ENCODE measurements at regions not wholly inside any gene's neighbourhood (a gene's known extent, or its start where the extent isn't known, plus 50 kb on each side); places are given as distances from the start of the nearest gene placed in this dataset.

- TF ChIP-seq CBFB (CRISPR knock-in tag; IDR thresholded peaks at IDR 0.05): no peak
- TF ChIP-seq ZNF816 (CRISPR knock-in tag; IDR thresholded peaks at IDR 0.05; ENCODE audit: borderline replicate concordance): no peak
- no peak for TF ChIP-seq BRD4 (CRISPR knock-in tag; IDR thresholded peaks at IDR 0.05)
- no peak for TF ChIP-seq SMC3 (IDR thresholded peaks at IDR 0.05; ENCODE audit: low read length)
- no peak for TF ChIP-seq MAFF (IDR thresholded peaks at IDR 0.05; ENCODE audit: low read depth, low read length)
- TF ChIP-seq ZNF747 (CRISPR knock-in tag; IDR thresholded peaks at IDR 0.05; ENCODE audit: borderline replicate concordance): no peak
- no peak for TF ChIP-seq ZNF879 (CRISPR knock-in tag; IDR thresholded peaks at IDR 0.05)
- TF ChIP-seq, protein P1, sequence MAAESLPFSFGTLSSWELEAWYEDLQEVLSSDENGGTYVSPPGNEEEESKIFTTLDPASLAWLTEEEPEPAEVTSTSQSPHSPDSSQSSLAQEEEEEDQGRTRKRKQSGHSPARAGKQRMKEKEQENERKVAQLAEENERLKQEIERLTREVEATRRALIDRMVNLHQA (CRISPR knock-in tag; IDR thresholded peaks at IDR 0.05): no peak
- no peak for TF ChIP-seq POLR2AphosphoS5 (IDR thresholded peaks at IDR 0.05; ENCODE audit: low read depth, low read length)
- peak; percentile 80 for TF ChIP-seq ZNF883 (CRISPR knock-in tag; IDR thresholded peaks at IDR 0.05; ENCODE audit: not compliant biosample characterization)
- TF ChIP-seq, protein P2, sequence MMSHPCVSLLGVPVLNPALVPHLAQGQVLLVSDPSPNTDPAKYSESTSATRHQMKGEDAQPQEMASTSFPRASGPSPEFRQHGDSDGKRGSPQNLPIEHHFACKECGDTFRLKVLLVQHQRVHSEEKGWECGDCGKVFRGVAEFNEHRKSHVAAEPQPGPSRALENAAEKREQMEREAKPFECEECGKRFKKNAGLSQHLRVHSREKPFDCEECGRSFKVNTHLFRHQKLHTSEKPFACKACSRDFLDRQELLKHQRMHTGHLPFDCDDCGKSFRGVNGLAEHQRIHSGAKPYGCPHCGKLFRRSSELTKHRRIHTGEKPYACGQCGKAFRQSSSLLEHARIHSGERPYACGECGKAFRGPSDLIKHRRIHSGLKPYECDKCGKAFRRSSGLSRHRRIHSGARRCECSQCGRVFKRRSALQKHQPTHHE (CRISPR knock-in tag; IDR thresholded peaks at IDR 0.05; ENCODE audit: borderline replicate concordance): no peak
- no peak for TF ChIP-seq GABPA (IDR thresholded peaks at IDR 0.05; ENCODE audit: low read depth, low read length)
- no peak for TF ChIP-seq GABPA (CRISPR knock-in tag; IDR thresholded peaks at IDR 0.05; ENCODE audit: low read depth)
- 0 out of 2 replicates have a peak, but pooled peaks have one; percentile 32 for TF ChIP-seq ARNTL (CRISPR knock-in tag; IDR thresholded peaks at IDR 0.05)
- no peak for TF ChIP-seq TGIF2 (CRISPR knock-in tag; IDR thresholded peaks at IDR 0.05)
- no peak; the same call in 1 of the 2 replicates for TF ChIP-seq ZNF33B (CRISPR knock-in tag; IDR thresholded peaks at IDR 0.05)
- TF ChIP-seq ZNF766 (CRISPR knock-in tag; IDR thresholded peaks at IDR 0.05; ENCODE audit: borderline replicate concordance): no peak
- TF ChIP-seq, protein P3, sequence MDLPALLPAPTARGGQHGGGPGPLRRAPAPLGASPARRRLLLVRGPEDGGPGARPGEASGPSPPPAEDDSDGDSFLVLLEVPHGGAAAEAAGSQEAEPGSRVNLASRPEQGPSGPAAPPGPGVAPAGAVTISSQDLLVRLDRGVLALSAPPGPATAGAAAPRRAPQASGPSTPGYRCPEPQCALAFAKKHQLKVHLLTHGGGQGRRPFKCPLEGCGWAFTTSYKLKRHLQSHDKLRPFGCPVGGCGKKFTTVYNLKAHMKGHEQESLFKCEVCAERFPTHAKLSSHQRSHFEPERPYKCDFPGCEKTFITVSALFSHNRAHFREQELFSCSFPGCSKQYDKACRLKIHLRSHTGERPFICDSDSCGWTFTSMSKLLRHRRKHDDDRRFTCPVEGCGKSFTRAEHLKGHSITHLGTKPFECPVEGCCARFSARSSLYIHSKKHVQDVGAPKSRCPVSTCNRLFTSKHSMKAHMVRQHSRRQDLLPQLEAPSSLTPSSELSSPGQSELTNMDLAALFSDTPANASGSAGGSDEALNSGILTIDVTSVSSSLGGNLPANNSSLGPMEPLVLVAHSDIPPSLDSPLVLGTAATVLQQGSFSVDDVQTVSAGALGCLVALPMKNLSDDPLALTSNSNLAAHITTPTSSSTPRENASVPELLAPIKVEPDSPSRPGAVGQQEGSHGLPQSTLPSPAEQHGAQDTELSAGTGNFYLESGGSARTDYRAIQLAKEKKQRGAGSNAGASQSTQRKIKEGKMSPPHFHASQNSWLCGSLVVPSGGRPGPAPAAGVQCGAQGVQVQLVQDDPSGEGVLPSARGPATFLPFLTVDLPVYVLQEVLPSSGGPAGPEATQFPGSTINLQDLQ (CRISPR knock-in tag; IDR thresholded peaks at IDR 0.05): no peak
- peak; percentile 23; the same call in 1 of the 2 replicates for TF ChIP-seq RAD21 (CRISPR knock-in tag; IDR thresholded peaks at IDR 0.05)
- TF ChIP-seq THAP7 (CRISPR knock-in tag; IDR thresholded peaks at IDR 0.05): peak; percentile 68; the same call in 1 of the 2 replicates
- TF ChIP-seq ZNF501 (CRISPR knock-in tag; IDR thresholded peaks at IDR 0.05): peak; percentile 77
- TF ChIP-seq ZKSCAN1 (IDR thresholded peaks at IDR 0.05; ENCODE audit: low read length): no peak
- peak; percentile 46 for TF ChIP-seq BCL6 (CRISPR knock-in tag; IDR thresholded peaks at IDR 0.05)
- no peak for TF ChIP-seq HNRNPH1 (optimal IDR thresholded peaks at IDR 0.05; ENCODE audit: low read depth, low read length)
- TF ChIP-seq HNRNPK (IDR thresholded peaks at IDR 0.05; ENCODE audit: low read depth, low read length, poor library complexity, severe bottlenecking): no peak
- no peak for TF ChIP-seq ZNF674 (CRISPR knock-in tag; IDR thresholded peaks at IDR 0.05; ENCODE audit: low read depth)
- no peak for TF ChIP-seq NCOA5 (CRISPR knock-in tag; IDR thresholded peaks at IDR 0.05)
- no peak for TF ChIP-seq GTF2F1 (IDR thresholded peaks at IDR 0.05; ENCODE audit: low read length)
- TF ChIP-seq SP5 (CRISPR knock-in tag; IDR thresholded peaks at IDR 0.05; ENCODE audit: borderline replicate concordance, low read depth): 0 out of 2 replicates have a peak, but pooled peaks have one; percentile 14
- peak; percentile 51; the same call in 1 of the 2 replicates for TF ChIP-seq TRIM24 (CRISPR knock-in tag; IDR thresholded peaks at IDR 0.05)
Observed at GRCh38 chr20:47886454-47887041, 101.3 kb upstream of the SULF2 start (continued).
